GM18873 (cell line): ENCODE measurements at regions not wholly inside any gene's neighbourhood (a gene's known extent, or its start where the extent isn't known, plus 50 kb on each side); places are given as distances from the start of the nearest gene placed in this dataset.

Source experiments
- ATAC-seq: cut with Tn5 transposase; IDR thresholded peaks from one replicate; pipeline ENCODE4 v1.9.1; 2021; ENCODE audit warnings: mild to moderate bottlenecking, moderate library complexity, moderate number of reproducible peaks; ENCODE audit not compliant: unreplicated experiment, low FRiP score

- no peak for ATAC-seq
These were observed 67.2 kb upstream of the SNX9 start for GRCh38 chr6:157755746-157756411.

DNA sequence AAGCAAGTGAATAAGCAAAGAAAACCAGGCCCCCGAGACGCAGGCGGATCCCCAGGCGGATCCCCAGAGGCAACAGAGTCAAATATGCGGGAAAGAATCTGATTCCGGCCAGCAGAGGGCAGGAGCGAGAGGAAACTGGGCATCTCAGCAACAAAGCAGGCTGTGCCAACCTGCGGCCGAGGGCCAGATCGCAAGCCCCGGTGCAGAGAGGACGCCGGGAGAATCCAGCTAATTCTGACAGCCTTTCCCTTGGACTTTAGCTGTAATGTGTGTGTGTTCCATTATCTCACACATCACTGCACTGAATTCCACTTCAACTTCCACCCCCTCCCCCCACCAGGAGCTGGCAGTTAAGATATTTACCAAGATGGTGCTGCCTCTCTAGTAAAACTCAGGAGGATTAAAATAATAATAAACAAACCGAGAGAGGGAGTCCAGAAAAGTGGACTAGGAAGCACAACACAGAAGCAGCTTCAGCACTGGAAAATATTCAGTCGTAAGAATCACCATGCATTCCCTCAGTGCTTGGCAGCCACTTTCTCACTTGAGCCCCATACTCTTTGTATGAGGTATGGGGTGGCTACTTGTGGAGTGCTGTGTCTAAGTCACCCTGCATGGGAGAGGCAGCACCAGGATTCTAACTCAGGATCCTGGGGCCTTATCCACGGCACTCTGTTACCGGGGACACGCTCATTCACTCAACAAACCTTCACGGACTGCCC lies 66.2 kb upstream of the SNX9 start:
- peak; percentile 34 for ATAC-seq

DNA sequence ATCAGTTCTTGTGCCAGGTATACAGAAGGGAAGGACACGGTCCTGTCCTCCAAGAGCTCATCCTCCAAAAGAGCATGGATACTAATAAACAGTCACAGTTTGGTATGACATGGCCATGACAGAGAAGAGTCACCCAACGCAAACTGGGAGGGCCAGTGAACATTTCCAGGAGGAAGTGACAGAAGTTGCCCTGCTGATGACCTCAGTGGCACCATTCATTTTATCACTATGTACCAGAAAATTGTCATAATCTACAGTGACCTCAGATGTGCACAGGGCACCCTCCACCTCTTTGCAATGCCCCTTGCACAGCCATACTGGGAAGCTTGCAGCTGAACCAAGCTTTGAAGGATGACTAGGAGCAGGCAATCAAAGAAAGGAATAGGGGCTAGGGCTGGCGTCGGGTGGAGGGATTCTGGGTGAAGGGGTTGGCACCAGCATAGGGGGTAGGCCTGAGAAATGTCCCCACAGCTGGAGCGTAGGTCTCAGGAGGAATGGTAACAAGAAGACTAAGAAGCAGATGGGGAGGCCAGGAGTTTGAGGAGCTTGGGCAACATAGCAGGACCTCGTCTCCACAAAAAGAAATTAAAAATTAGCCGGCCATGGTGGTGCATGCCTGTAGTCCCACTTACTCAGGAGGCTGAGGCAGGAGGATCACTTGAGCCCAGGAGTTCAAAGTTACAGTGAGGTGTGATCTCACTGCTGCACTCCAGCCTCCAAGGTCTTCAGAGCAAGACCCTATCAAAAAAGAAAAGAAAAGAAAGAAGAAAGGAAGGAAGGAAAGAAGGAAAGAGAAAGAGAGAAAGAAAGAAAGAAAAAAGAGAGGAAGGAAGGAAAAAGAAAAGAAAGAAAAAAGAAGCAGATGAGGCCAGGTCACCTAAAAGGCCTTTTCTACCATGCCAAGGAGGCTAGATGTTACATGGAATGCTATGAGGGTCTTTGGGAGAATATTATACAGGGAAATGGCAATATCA lies 65.3 kb upstream of the SNX9 start:
- ATAC-seq, result no peak

GRCh38 chr6:157758516-157759023 lies 64.5 kb upstream of the SNX9 start:
- ATAC-seq, result no peak

DNA sequence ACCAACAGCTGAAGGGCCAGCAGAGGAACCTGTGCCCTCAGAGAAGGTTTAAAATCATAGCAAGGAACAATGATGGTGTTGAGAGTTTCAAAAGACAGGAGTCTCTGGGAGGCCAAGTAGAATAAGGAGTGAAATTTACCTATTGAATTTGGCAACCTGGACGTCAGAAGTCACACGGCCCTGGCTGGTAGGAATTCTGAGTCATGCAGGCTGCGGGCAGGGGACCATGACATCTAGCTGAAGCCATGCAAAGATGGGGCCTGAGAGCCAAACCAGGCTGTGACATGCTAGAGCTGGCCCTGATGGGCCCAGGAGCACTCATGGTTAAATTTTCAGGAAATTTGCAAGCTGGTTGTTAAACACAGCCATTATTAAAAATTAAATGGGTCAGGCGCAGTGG lies 64.0 kb upstream of the SNX9 start:
- no peak for ATAC-seq

DNA sequence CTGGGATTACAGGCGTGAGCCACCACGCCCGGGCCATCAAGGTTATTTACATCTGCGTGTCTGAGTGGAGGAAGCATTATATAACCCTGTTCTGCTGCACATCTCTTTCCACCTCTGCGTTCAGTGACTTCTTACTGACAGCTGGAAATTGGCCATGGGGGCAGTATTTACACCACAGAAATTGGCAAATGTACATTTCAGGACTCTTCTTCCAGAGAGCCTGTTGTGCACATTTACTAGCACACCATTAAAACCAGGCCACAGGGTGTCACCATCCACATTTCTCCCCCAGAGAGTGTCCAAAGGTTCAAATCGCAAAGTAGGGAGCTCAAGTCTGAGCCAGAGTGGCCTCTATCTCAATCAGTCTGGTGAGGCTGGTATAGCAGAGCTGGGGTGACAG lies 62.9 kb upstream of the SNX9 start:
- no peak for ATAC-seq

GRCh38 chr6:157760589-157761330 lies 62.3 kb upstream of the SNX9 start:
- ATAC-seq, result peak; percentile 0

DNA sequence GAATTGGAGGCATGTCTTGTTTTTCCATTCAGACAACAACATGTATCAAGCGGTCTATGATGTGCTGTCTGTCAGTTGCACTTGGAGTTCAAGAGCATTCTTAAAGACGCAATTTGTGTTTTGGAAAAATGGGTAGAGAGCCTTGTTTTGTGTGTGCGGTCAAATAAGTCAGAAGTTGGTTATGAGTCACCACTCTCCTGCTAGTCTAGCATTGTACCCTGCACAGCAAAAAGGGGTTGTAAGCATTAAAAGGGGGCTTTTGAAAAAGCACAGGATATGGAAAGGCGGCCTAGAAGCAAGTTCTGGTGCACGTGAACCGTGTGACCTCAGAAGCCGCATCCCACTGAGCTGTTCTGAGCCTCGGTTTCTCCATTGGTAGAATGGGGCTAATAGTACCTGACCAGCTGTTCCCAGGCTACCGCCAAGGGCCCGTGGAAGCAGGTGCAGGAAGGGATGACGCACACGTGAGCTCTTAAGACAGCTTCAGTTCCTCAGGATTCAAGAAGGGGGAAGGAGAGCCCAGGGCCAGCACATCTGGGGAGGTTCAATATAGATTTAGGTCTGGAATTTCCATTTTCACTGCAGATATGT lies 61.6 kb upstream of the SNX9 start:
- peak; percentile 43 for ATAC-seq

DNA sequence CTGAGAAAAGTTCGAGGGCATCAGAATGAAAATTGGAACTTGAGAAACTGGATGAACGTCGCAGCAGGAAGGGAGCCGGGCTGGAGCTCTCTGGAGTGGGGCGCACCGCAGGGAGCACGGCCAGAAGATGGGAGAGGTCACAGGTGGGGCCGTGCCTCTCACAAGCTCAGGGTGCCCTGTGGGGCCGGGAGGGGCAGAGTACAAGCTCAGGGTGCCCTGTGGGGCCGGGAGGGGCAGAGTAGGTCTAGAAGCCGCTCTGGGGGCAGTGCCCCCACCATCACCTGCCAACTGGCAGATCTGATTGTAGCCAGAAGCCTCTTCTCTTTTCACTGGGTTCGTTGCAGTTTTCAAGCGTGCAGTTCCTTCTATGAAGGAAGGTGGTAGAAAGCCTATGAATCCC lies 61.1 kb upstream of the SNX9 start:
- ATAC-seq, result no peak

GRCh38 chr6:157762636-157763035 lies 60.4 kb upstream of the SNX9 start:
- ATAC-seq, result no peak

DNA sequence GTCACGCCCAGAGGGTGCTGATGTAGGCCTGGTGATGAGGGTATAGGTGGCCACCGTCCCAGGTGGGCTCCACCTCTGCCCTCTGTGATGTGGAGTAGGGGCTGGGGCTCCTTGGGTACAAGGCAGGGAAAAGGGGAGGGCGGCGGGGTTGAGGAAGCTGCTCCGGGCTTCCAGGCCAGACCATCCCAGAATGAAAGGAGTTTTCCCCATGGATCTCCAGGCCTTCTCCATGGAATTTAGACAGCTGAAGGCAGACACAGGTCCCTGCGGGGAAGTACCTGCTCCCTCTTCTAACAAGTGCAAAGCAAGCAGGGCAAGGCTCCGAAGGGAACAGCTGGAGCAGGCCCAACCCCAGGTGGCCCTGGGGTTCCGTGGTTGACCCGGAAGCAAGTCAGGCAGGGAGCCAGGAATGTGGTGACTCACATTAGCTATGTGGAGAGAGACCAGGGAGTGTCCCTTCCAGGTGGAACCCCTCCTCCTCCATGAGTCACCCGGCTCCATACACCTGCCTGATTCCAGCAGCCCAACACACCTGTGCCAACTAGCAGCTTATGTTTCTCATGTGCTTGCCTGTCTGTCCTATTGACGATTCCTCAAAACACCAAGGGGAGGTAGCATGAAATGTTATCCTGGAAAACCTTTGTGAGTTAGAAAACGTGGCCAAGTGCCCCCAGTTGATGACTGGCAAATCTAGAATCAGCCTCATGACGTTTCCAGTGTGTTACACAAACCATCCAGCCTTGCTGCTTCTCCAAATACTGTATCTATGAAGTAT lies 59.7 kb upstream of the SNX9 start:
- no peak for ATAC-seq

GRCh38 chr6:157763904-157764177 lies 59.2 kb upstream of the SNX9 start:
- ATAC-seq, result peak; percentile 11

DNA sequence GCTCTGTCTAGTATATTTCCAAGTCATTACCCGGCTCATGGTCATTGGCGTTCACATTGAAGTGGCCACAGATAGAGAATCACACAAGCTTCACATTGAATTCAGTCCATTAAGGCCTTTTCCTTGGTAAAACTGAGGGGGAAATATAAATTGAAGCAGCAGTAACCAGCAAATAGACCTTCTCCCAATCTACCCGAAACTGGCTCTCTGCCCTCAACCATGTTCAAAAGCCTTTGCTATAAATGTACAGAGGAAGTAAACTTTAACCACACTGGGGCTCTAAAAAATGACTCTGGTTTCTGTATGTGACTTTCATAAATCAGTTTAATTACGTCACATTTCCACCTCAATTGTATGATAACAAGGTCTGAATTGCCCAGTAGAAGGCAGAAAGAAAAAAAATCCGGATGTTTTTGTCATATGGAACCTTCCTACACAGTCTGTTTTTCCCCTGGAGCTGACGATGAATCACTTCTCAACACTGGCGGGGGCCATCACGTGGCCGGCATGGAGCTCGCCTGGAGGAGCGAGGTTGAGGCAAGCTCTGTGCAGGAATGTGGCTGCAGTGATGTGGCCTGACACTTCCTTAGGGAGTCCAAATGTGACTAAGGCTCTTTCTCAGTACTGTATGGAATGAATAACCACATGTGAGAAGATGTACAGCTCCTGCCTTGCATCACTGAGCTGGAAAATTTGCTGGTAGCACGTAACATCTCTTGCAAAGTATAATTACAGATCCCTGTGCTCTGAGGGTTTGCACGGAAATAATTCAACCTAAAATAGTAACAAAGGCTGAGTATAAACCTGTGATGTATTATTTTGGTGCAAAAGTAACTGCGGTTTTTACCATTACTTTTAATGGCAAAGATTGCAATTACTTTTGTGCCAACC lies 58.6 kb upstream of the SNX9 start:
- ATAC-seq, result peak; percentile 41

DNA sequence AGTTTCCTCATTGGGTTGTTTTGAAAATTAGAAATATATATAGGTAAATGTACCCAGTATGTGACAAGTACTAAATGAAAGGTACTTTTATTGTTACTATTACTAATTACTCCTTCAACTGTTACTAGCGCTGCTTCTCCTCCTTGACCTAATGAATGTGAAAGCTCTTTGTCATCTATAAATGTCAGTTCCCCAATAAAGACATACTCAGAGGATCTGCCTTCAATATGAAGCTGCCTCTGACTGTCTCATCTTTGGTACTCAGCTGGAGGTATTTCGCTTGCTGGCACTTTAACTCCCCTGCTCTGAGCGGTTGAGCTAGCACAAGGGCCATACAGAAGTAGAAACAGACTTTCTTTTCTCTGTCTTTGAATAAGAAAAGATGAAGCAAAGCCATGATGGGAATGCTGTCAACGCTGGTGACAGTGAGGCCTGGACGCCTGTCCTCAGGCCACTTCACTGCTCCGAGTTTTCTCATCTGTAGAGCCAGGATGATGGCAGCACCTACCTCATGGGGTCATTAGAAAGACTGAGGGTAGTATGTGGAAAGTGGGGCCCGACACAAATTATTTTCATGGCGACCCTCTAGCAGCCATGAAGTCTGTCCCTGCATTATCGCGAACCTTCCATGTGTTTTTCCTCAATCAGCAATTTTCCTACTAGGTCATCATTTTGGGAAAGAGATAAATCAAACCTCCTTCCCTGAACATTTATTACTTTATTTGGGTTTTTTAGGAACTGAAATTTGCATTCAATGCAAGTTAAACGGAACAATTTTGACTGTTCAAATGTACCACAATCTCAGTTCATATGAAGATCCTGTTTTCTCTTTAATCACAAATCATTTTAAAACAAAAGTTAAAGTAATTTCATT lies 55.9 kb upstream of the SNX9 start:
- no peak for ATAC-seq

DNA sequence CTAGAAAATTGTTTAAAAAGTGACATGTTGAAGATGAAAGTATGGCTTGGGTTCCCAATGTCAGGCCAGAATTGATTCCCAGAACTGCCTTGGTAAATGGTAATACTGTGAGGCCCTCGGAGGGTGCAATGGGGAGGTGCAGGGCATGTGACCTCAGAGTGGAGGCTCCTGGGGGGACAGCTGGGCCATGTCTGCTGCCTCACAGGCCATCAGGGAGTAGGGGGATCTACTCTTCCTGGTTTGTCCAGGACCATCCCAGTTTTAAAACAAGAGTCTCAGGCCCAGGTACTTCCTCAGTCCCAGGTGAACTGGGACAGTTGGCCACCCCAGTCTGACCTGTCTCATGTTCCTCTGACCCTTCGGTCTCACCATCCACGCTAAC lies 55.3 kb upstream of the SNX9 start:
- no peak for ATAC-seq

DNA sequence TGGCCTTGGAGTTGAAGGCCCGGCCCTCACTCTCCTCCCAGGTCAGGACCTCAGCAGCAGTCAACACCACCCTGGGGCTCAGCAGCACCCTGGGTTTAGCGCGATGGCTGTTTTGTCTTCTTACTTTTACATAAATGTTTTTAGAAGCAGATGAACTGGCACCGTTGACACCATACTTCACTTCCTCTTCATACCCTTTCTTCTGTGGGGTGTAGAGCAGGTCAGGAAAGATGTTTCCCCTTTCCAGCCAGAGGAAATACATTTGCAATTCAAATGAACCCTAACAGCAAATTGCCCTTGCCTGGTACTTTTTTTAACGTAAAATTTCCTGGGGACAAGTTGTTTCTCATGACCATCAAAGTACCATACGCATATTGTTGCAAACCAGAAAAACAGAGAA lies 54.7 kb upstream of the SNX9 start:
- no peak for ATAC-seq

- no peak for ATAC-seq
These were observed 54.0 kb upstream of the SNX9 start for GRCh38 chr6:157768863-157769551.
